Neural cell (in vitro differentiated cells): ENCODE measurements at regions not wholly inside any gene's neighbourhood (a gene's known extent, or its start where the extent isn't known, plus 50 kb on each side); places are given as distances from the start of the nearest gene placed in this dataset.

Source experiments
- H2AFZ ChIP-seq: fragments of 200-600, 300-800 bp; sonication (generic), shearing (Covaris generic); 2 replicates; pipeline ENCODE4 v1.6.0; 2014; ENCODE audit warnings: low read depth, mild to moderate bottlenecking, antibody characterized with exemption, low read length, moderate library complexity
- H3F3A ChIP-seq: fragments of 200-600 bp; shearing (Covaris generic); 2 replicates; pipeline ENCODE4 v1.6.1; 2016; ENCODE audit warnings: mild to moderate bottlenecking, moderate library complexity, mixed read lengths, antibody characterized with exemption, low read length; ENCODE audit not compliant: insufficient read depth, poor library complexity, severe bottlenecking
- H3K27ac ChIP-seq: fragments of 200-600, 300-800 bp; sonication (generic), shearing (Covaris generic); 2 replicates; pipeline ENCODE4 v1.5.1; 2014; ENCODE audit warnings: mild to moderate bottlenecking, low read length, moderate library complexity
- H3K27me3 ChIP-seq: fragments of 300-800, 200-600 bp; sonication (generic), shearing (Covaris generic); 2 replicates; pipeline ENCODE4 v1.6.0; 2014; ENCODE audit warnings: mild to moderate bottlenecking, low read depth, low read length, moderate library complexity; ENCODE audit not compliant: insufficient read depth
- H3K36me3 ChIP-seq: fragments of 300-800, 200-600 bp; sonication (generic), shearing (Covaris generic); 2 replicates; pipeline ENCODE4 v1.5.1; 2014; ENCODE audit warnings: mild to moderate bottlenecking, antibody characterized with exemption, low read length, moderate library complexity; ENCODE audit not compliant: insufficient read depth
- H3K4me2 ChIP-seq: fragments of 300-800, 200-600 bp; sonication (generic), shearing (Covaris generic); 2 replicates; pipeline ENCODE4 v1.6.0; 2014; ENCODE audit warnings: mild to moderate bottlenecking, low read length
- H3K4me3 ChIP-seq: fragments of 300-800, 200-600 bp; sonication (generic), shearing (Covaris generic); 2 replicates; pipeline ENCODE4 v1.5.1; 2014; ENCODE audit warnings: mild to moderate bottlenecking, low read length, moderate library complexity
- H3K79me2 ChIP-seq: fragments of 200-600 bp; shearing (Covaris generic); replicated peaks from 2 replicates; pipeline ENCODE4 v1.6.0; 2014; ENCODE audit warnings: mild to moderate bottlenecking, low read length, moderate library complexity; ENCODE audit not compliant: insufficient read depth
- H3K9ac ChIP-seq: fragments of 300-800, 200-600 bp; sonication (generic), shearing (Covaris generic); 2 replicates; pipeline ENCODE4 v1.6.1; 2016; ENCODE audit warnings: mild to moderate bottlenecking, low read length, mixed read lengths
- H3K9me2 ChIP-seq: fragments of 200-600 bp; shearing (Covaris generic); 2 replicates; pipeline ENCODE4 v1.6.1; 2016; ENCODE audit warnings: mild to moderate bottlenecking, low read length, mixed read lengths; ENCODE audit not compliant: insufficient read depth
- H3K9me3 ChIP-seq: fragments of 200-600, 300-800 bp; sonication (generic), shearing (Covaris generic); 2 replicates; pipeline ENCODE4 v1.6.1; 2016; ENCODE audit warnings: mild to moderate bottlenecking, mixed run types, low read length, moderate library complexity, mixed read lengths
- H4K20me1 ChIP-seq: fragments of 200-600 bp; shearing (Covaris generic); 2 replicates; pipeline ENCODE4 v1.6.1; 2016; ENCODE audit warnings: mild to moderate bottlenecking, mixed run types; ENCODE audit not compliant: insufficient read depth
- EP300 ChIP-seq: fragments of 450-650 bp; conservative IDR thresholded peaks from 2 replicates; pipeline ENCODE4 v1.6.1; 2014; ENCODE audit warnings: antibody characterized with exemption, mild to moderate bottlenecking, moderate library complexity; ENCODE audit not compliant: poor library complexity, severe bottlenecking
- EZH2 ChIP-seq: fragments of 200-600, 300-800 bp; shearing (Covaris generic), sonication (generic); IDR thresholded peaks from 2 replicates; pipeline ENCODE4 v1.6.1; 2014; ENCODE audit warnings: antibody characterized with exemption, low read length, borderline replicate concordance, mild to moderate bottlenecking; ENCODE audit not compliant: insufficient read depth, poor library complexity, severe bottlenecking
- MXI1 ChIP-seq: fragments of 450-650 bp; conservative IDR thresholded peaks from 2 replicates; pipeline ENCODE4 v1.6.1; 2014; ENCODE audit warnings: antibody characterized with exemption, mild to moderate bottlenecking; ENCODE audit not compliant: poor library complexity, severe bottlenecking
- POLR2AphosphoS5 ChIP-seq: IDR thresholded peaks from 2 replicates; pipeline ENCODE4 v1.6.1; 2012
- RAD21 ChIP-seq: fragments of 450-650 bp; conservative IDR thresholded peaks from 2 replicates; pipeline ENCODE4 v1.6.1; 2014; ENCODE audit warnings: antibody characterized with exemption, mild to moderate bottlenecking, moderate library complexity
- SMC3 ChIP-seq: fragments of 450-650 bp; conservative IDR thresholded peaks from 2 replicates; pipeline ENCODE4 v1.6.1; 2014; ENCODE audit warnings: antibody characterized with exemption, mild to moderate bottlenecking, moderate library complexity; ENCODE audit not compliant: poor library complexity
- TAF1 ChIP-seq: IDR thresholded peaks from 2 replicates; pipeline ENCODE4 v1.6.1; 2012; ENCODE audit warnings: low read depth
- TF ChIP-seq, protein P1 (sequence below): fragments of 450-650 bp; IDR thresholded peaks from 2 replicates; pipeline ENCODE4 v1.5.1; 2014; ENCODE audit warnings: antibody characterized with exemption, mild to moderate bottlenecking, moderate library complexity; ENCODE audit not compliant: poor library complexity, severe bottlenecking
- TF ChIP-seq, protein P2 (sequence below): IDR thresholded peaks from 2 replicates; pipeline ENCODE4 v1.6.1; 2012; ENCODE audit warnings: borderline replicate concordance

DNA sequence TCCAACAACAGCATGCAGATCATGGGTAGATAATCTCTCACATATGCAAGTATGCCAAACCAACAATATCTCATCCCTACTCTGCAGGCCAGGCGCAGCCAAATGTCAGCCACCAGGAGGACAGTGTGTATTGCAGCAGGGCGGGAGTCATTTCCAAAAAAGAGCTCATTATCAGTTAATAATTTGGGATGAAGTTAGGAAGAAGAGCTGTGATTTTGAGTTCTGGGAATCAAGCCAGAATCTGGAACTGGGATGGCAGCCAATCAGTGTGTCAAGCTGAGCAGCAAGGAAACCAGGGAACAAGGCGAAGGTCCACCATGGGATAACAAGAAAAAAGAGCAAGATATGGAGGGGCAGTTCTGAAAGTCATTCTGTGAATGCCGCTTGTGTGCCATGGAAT, 88.2 kb upstream of the CAMK2D start:
- Histone ChIP-seq H3F3A (no peaks in the 10 kb centered on the region), H3K79me2 (no peaks in the 10 kb centered on the region), H3K27me3 (no peaks in the 10 kb centered on the region), H3K36me3 (no peaks in the 10 kb centered on the region), H3K9ac (no peak overlapping the region), H2AFZ (no peak overlapping the region), H4K20me1 (no peaks in the 10 kb centered on the region), H3K27ac (no peak overlapping the region), H3K4me2 (no peak overlapping the region), H3K9me2 (no peaks in the 10 kb centered on the region), H3K4me3 (no peak overlapping the region), H3K9me3 (no peaks in the 10 kb centered on the region)
- TF ChIP-seq EZH2 (no peak), SMC3 (no peak), TAF1 (no peak), RAD21 (no peak), POLR2AphosphoS5 (no peak), EP300 (no peak), MXI1 (no peak)
- TF ChIP-seq, protein P1, sequence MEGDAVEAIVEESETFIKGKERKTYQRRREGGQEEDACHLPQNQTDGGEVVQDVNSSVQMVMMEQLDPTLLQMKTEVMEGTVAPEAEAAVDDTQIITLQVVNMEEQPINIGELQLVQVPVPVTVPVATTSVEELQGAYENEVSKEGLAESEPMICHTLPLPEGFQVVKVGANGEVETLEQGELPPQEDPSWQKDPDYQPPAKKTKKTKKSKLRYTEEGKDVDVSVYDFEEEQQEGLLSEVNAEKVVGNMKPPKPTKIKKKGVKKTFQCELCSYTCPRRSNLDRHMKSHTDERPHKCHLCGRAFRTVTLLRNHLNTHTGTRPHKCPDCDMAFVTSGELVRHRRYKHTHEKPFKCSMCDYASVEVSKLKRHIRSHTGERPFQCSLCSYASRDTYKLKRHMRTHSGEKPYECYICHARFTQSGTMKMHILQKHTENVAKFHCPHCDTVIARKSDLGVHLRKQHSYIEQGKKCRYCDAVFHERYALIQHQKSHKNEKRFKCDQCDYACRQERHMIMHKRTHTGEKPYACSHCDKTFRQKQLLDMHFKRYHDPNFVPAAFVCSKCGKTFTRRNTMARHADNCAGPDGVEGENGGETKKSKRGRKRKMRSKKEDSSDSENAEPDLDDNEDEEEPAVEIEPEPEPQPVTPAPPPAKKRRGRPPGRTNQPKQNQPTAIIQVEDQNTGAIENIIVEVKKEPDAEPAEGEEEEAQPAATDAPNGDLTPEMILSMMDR: no peak
- TF ChIP-seq, protein P2, sequence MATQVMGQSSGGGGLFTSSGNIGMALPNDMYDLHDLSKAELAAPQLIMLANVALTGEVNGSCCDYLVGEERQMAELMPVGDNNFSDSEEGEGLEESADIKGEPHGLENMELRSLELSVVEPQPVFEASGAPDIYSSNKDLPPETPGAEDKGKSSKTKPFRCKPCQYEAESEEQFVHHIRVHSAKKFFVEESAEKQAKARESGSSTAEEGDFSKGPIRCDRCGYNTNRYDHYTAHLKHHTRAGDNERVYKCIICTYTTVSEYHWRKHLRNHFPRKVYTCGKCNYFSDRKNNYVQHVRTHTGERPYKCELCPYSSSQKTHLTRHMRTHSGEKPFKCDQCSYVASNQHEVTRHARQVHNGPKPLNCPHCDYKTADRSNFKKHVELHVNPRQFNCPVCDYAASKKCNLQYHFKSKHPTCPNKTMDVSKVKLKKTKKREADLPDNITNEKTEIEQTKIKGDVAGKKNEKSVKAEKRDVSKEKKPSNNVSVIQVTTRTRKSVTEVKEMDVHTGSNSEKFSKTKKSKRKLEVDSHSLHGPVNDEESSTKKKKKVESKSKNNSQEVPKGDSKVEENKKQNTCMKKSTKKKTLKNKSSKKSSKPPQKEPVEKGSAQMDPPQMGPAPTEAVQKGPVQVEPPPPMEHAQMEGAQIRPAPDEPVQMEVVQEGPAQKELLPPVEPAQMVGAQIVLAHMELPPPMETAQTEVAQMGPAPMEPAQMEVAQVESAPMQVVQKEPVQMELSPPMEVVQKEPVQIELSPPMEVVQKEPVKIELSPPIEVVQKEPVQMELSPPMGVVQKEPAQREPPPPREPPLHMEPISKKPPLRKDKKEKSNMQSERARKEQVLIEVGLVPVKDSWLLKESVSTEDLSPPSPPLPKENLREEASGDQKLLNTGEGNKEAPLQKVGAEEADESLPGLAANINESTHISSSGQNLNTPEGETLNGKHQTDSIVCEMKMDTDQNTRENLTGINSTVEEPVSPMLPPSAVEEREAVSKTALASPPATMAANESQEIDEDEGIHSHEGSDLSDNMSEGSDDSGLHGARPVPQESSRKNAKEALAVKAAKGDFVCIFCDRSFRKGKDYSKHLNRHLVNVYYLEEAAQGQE: no peak

DNA sequence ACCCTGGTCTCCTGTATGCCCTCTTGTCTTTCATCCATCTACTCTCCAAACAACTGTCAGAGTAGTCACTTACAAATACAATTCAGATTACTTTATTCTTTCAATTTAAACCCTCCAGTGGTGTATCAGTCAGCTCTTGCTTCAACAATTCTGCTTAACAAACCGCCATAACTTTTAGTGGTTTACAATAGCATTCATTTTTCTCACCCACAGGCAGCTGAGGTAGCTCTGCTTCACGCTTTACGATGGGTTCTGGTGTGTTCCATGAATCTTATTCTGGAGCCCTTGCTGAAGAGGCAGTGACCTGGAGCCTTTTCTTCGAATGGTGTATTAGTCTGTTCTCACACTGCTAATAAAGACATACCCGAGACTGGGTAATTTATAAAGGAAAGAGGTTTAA, 86.2 kb upstream of the CAMK2D start:
- Histone ChIP-seq H3K79me2 (no peaks in the 10 kb centered on the region), H3F3A (no peaks in the 10 kb centered on the region), H3K9me3 (no peaks in the 10 kb centered on the region), H3K27ac (peak overlapping the region; percentile 48), H3K36me3 (no peaks in the 10 kb centered on the region), H4K20me1 (no peaks in the 10 kb centered on the region), H2AFZ (no peak overlapping the region), H3K4me3 (no peak overlapping the region), H3K9ac (no peak overlapping the region), H3K4me2 (no peak overlapping the region), H3K27me3 (no peaks in the 10 kb centered on the region), H3K9me2 (no peaks in the 10 kb centered on the region)
- TF ChIP-seq MXI1 (peak; percentile 6), EP300 (no peak)
- TF ChIP-seq, protein P1: no peak
